Thoracic aorta (tissue), 2 donors: ENCODE measurements at regions not wholly inside any gene's neighbourhood (a gene's known extent, or its start where the extent isn't known, plus 50 kb on each side); places are given as distances from the start of the nearest gene placed in this dataset.

Experiments used
- ATAC-seq: fragments of 150-250 bp; one replicate; pipeline ENCODE4 v1.8.0; 2017; ENCODE audit warnings: low read depth; ENCODE audit not compliant: insufficient number of reproducible peaks, low FRiP score
- DNase-seq: peaks from one replicate; pipeline ENCODE4 v3.0.0-alpha.2; 2020; ENCODE audit warnings: low spot score
- H3K27ac ChIP-seq, 2 donors: fragments of 200-600 bp; sonication (generic); 1 replicate in 1 of 2; 2 replicates in 1 of 2; pipeline ENCODE4 v1.5.1; 2016; ENCODE audit warnings: mild to moderate bottlenecking in 2 of 2, moderate library complexity in 2 of 2
- H3K27me3 ChIP-seq: fragments of 200-600 bp; sonication (generic); replicated peaks from 2 replicates; pipeline ENCODE4 v1.6.0; 2016; ENCODE audit warnings: mild to moderate bottlenecking; ENCODE audit not compliant: insufficient read depth
- H3K36me3 ChIP-seq: fragments of 200-600 bp; sonication (generic); one replicate; pipeline ENCODE4 v1.5.1; 2016
- H3K4me1 ChIP-seq, 2 donors: fragments of 200-600 bp; sonication (generic); 1 replicate in 1 of 2; 2 replicates in 1 of 2; pipeline versions ENCODE4 v1.5.1 to v1.6.0; 2016; ENCODE audit warnings: low read depth in 2 of 2, mild to moderate bottlenecking in 1 of 2; ENCODE audit not compliant: control insufficient read depth in 1 of 2
- H3K4me3 ChIP-seq: fragments of 200-600 bp; sonication (generic); 2 replicates; pipeline ENCODE4 v1.5.1; 2016; ENCODE audit warnings: mild to moderate bottlenecking
- H3K9me3 ChIP-seq: fragments of 200-600 bp; sonication (generic); 2 replicates; pipeline ENCODE4 v1.5.1; 2016
- CTCF ChIP-seq: fragments of 200-600 bp; sonication (generic); IDR thresholded peaks from one replicate; pipeline ENCODE4 v1.5.1; 2019; ENCODE audit warnings: antibody characterized with exemption

- no peak for DNase-seq
These were observed 772.8 kb upstream of the GJE1 start for GRCh38 chr6:141359953-141360352.

GRCh38 chr6:141354191-141354955 lies 778.4 kb upstream of the GJE1 start:
- no peaks in the 10 kb centered on the region for H3K36me3 ChIP-seq
- DNase-seq (no peak), ATAC-seq (no peak)
- no peak for TF ChIP-seq CTCF
- H3K4me3 ChIP-seq: no peak overlapping the region
- no peaks in the 10 kb centered on the region for H3K9me3 ChIP-seq
- peaks cover 0 to 10% of the 10 kb centered on the region in 2 donors for H3K4me1 ChIP-seq
- H3K27me3 ChIP-seq: no peaks in the 10 kb centered on the region
- no peak overlapping the region for H3K27ac ChIP-seq

More at GRCh38 chr6:141359953-141360352, 772.8 kb upstream of the GJE1 start:
- H3K4me1 ChIP-seq: peaks cover 0 to 16% of the 10 kb centered on the region in 2 donors
- peak overlapping the region in 1 of 2 donors; percentile 36 for H3K27ac ChIP-seq
- H3K36me3 ChIP-seq: no peaks in the 10 kb centered on the region
- no peak for TF ChIP-seq CTCF
- no peaks in the 10 kb centered on the region for H3K9me3 ChIP-seq
- ATAC-seq: no peak
- H3K27me3 ChIP-seq: no peaks in the 10 kb centered on the region
- H3K4me3 ChIP-seq: peak overlapping the region; percentile 52

- H3K4me3 ChIP-seq: no peak overlapping the region
- DNase-seq (no peak), ATAC-seq (no peak)
- no peak for TF ChIP-seq CTCF
- H3K9me3 ChIP-seq: no peaks in the 10 kb centered on the region
- H3K4me1 ChIP-seq: peaks cover 0 to 8% of the 10 kb centered on the region in 2 donors
- no peaks in the 10 kb centered on the region for H3K27me3 ChIP-seq
- H3K36me3 ChIP-seq: no peaks in the 10 kb centered on the region
- H3K27ac ChIP-seq: no peak overlapping the region
These were observed 781.0 kb upstream of the GJE1 start for GRCh38 chr6:141351721-141352120.

GRCh38 chr6:141349710-141350109 lies 783.0 kb upstream of the GJE1 start:
- TF ChIP-seq CTCF: no peak
- no peak overlapping the region for H3K27ac ChIP-seq
- H3K9me3 ChIP-seq: no peaks in the 10 kb centered on the region
- no peak for ATAC-seq
- H3K4me3 ChIP-seq: no peak overlapping the region
- H3K27me3 ChIP-seq: no peaks in the 10 kb centered on the region
- peaks cover 0 to 2% of the 10 kb centered on the region in 2 donors for H3K4me1 ChIP-seq
- no peaks in the 10 kb centered on the region for H3K36me3 ChIP-seq
- no peak for DNase-seq

- H3K36me3 ChIP-seq: no peaks in the 10 kb centered on the region
- ATAC-seq (no peak), DNase-seq (no peak)
- H3K27me3 ChIP-seq: no peaks in the 10 kb centered on the region
- no peak overlapping the region for H3K27ac ChIP-seq
- H3K4me1 ChIP-seq: no peaks in the 10 kb centered on the region
- no peak for TF ChIP-seq CTCF
- H3K4me3 ChIP-seq: no peak overlapping the region
- no peaks in the 10 kb centered on the region for H3K9me3 ChIP-seq
These were observed 784.7 kb upstream of the GJE1 start for GRCh38 chr6:141347906-141348492.
